ENCODE measurements at regions not wholly inside any gene's neighbourhood (a gene's known extent, or its start where the extent isn't known, plus 50 kb on each side); places are given as distances from the start of the nearest gene placed in this dataset.
"Not testable (repeated sequence)": the region's sequence is repeated elsewhere in the genome, so short reads cannot be mapped to it uniquely, and the experiment has no call there.

GRCh38 chr1:232570007-232570406 is 59.9 kb downstream of the SIPA1L2 start:
- Histone ChIP-seq H3K4me1 (ENCODE audit: control insufficient read depth, low read length) (no peaks in the 10 kb centered on the region), H3K9me3 (ENCODE audit: control insufficient read depth, insufficient read depth, low read length) (no peaks in the 10 kb centered on the region), H3K27me3 (ENCODE audit: control insufficient read depth, low read length) (no peaks in the 10 kb centered on the region), H3K9me2 (replicated peaks; ENCODE audit: control insufficient read depth, low read length) (no peaks in the 10 kb centered on the region), H3K79me2 (ENCODE audit: control insufficient read depth, low read length) (no peaks in the 10 kb centered on the region), H3K27ac (ENCODE audit: low read depth, low read length) (no peak overlapping the region), H3K36me3 (ENCODE audit: control insufficient read depth, low read length) (no peaks in the 10 kb centered on the region), H3K4me3 (ENCODE audit: low read length) (no peak overlapping the region), H4K20me1 (ENCODE audit: control insufficient read depth, insufficient read depth, low read depth, low read length) (no peaks in the 10 kb centered on the region), H3K4me2 (ENCODE audit: low read length) (no peak overlapping the region), H3F3A (ENCODE audit: control insufficient read depth, insufficient read depth) (no peaks in the 10 kb centered on the region)
- no peak for TF ChIP-seq EZH2phosphoT487 (IDR thresholded peaks at IDR 0.05; ENCODE audit: borderline replicate concordance, low read length)
- TF ChIP-seq CTCF (IDR thresholded peaks at IDR 0.05; ENCODE audit: low read depth, low read length, poor library complexity, severe bottlenecking) = no peak

GRCh38 chr1:232569554-232569921 is 60.4 kb downstream of the SIPA1L2 start:
- not testable (repeated sequence) for H3K36me3 ChIP-seq (ENCODE audit: control insufficient read depth, low read length); H3F3A ChIP-seq (ENCODE audit: control insufficient read depth, insufficient read depth); H4K20me1 ChIP-seq (ENCODE audit: control insufficient read depth, insufficient read depth, low read depth, low read length); H3K79me2 ChIP-seq (ENCODE audit: control insufficient read depth, low read length); H3K4me1 ChIP-seq (ENCODE audit: control insufficient read depth, low read length); H3K9me2 ChIP-seq (replicated peaks; ENCODE audit: control insufficient read depth, low read length); H3K9me3 ChIP-seq (ENCODE audit: control insufficient read depth, insufficient read depth, low read length); H3K27me3 ChIP-seq (ENCODE audit: control insufficient read depth, low read length); H3K4me3 ChIP-seq (ENCODE audit: low read length); H3K27ac ChIP-seq (ENCODE audit: low read depth, low read length); H3K4me2 ChIP-seq (ENCODE audit: low read length)

GRCh38 chr1:232568906-232569553 is 60.9 kb downstream of the SIPA1L2 start:
- Histone ChIP-seq H3K4me1 (ENCODE audit: control insufficient read depth, low read length) (no peaks in the 10 kb centered on the region), H3K4me2 (ENCODE audit: low read length) (no peak overlapping the region), H3K9me2 (replicated peaks; ENCODE audit: control insufficient read depth, low read length) (no peaks in the 10 kb centered on the region), H3K79me2 (ENCODE audit: control insufficient read depth, low read length) (no peaks in the 10 kb centered on the region), H3F3A (ENCODE audit: control insufficient read depth, insufficient read depth) (no peaks in the 10 kb centered on the region), H3K27me3 (ENCODE audit: control insufficient read depth, low read length) (no peaks in the 10 kb centered on the region), H3K9me3 (ENCODE audit: control insufficient read depth, insufficient read depth, low read length) (no peaks in the 10 kb centered on the region), H3K4me3 (ENCODE audit: low read length) (no peak overlapping the region), H3K36me3 (ENCODE audit: control insufficient read depth, low read length) (no peaks in the 10 kb centered on the region), H4K20me1 (ENCODE audit: control insufficient read depth, insufficient read depth, low read depth, low read length) (no peaks in the 10 kb centered on the region), H3K27ac (ENCODE audit: low read depth, low read length) (no peak overlapping the region)
- TF ChIP-seq CTCF (IDR thresholded peaks at IDR 0.05; ENCODE audit: low read depth, low read length, poor library complexity, severe bottlenecking) (no peak), EZH2phosphoT487 (IDR thresholded peaks at IDR 0.05; ENCODE audit: borderline replicate concordance, low read length) (no peak)

- Histone ChIP-seq H3K4me3 (ENCODE audit: low read length) (no peak overlapping the region), H3K36me3 (ENCODE audit: control insufficient read depth, low read length) (no peaks in the 10 kb centered on the region), H3K27me3 (ENCODE audit: control insufficient read depth, low read length) (no peaks in the 10 kb centered on the region), H3K9me2 (replicated peaks; ENCODE audit: control insufficient read depth, low read length) (no peaks in the 10 kb centered on the region), H3K27ac (ENCODE audit: low read depth, low read length) (no peak overlapping the region), H4K20me1 (ENCODE audit: control insufficient read depth, insufficient read depth, low read depth, low read length) (no peaks in the 10 kb centered on the region), H3K4me2 (ENCODE audit: low read length) (no peak overlapping the region), H3K4me1 (ENCODE audit: control insufficient read depth, low read length) (no peaks in the 10 kb centered on the region), H3F3A (ENCODE audit: control insufficient read depth, insufficient read depth) (no peaks in the 10 kb centered on the region), H3K9me3 (ENCODE audit: control insufficient read depth, insufficient read depth, low read length) (no peaks in the 10 kb centered on the region), H3K79me2 (ENCODE audit: control insufficient read depth, low read length) (no peaks in the 10 kb centered on the region)
- no peak for TF ChIP-seq CTCF (IDR thresholded peaks at IDR 0.05; ENCODE audit: low read depth, low read length, poor library complexity, severe bottlenecking)
- TF ChIP-seq EZH2phosphoT487 (IDR thresholded peaks at IDR 0.05; ENCODE audit: borderline replicate concordance, low read length) = no peak
These were observed 61.5 kb downstream of the SIPA1L2 start for GRCh38 chr1:232568331-232568852.

All from DOHH2 (cell line).